Esophagus squamous epithelium (tissue), 5 donors: ENCODE measurements at regions not wholly inside any gene's neighbourhood (a gene's known extent, or its start where the extent isn't known, plus 50 kb on each side); places are given as distances from the start of the nearest gene placed in this dataset.

Experiments
- DNase-seq: peaks from one replicate; lab custom pipeline; 2025; lab: John Stamatoyannopoulos, UW
- H3K27ac ChIP-seq, 4 donors: fragments of 200-600 bp; sonication (generic); one replicate each; pipeline ENCODE4 v1.5.1; 2016 to 2019; ENCODE audit warnings: mild to moderate bottlenecking in 1 of 4
- H3K27me3 ChIP-seq, 4 donors: fragments of 200-600 bp; sonication (generic); 1 replicate in 3 of 4; 2 replicates in 1 of 4; pipeline versions ENCODE4 v1.5.1 to v1.6.0; 2017 to 2021; ENCODE audit warnings: antibody characterized with exemption in 1 of 4
- H3K36me3 ChIP-seq, 3 donors: fragments of 200-600 bp; sonication (generic); one replicate each; pipeline ENCODE4 v1.5.1; 2016 to 2019
- H3K4me1 ChIP-seq, 3 donors: fragments of 200-600 bp; sonication (generic); one replicate each; pipeline ENCODE4 v1.5.1; 2017 to 2019
- H3K4me3 ChIP-seq, 4 donors: fragments of 200-600 bp; sonication (generic); 1 replicate in 3 of 4; 2 replicates in 1 of 4; pipeline ENCODE4 v1.5.1; 2016 to 2019; ENCODE audit warnings: mild to moderate bottlenecking in 2 of 4, moderate library complexity in 1 of 4
- H3K9me3 ChIP-seq, 3 donors: fragments of 200-600 bp; sonication (generic); one replicate each; pipeline ENCODE4 v1.5.1; 2016 to 2019
- POLR2A ChIP-seq, 4 donors: fragments of 450-650 bp; IDR thresholded peaks; one replicate each; pipeline ENCODE4 v1.6.1; 2017; ENCODE audit warnings: antibody characterized with exemption in 4 of 4, mild to moderate bottlenecking in 4 of 4, moderate library complexity in 3 of 4
- WGBS, 2 donors: methylation state at CpG; one replicate each; pipeline ENCODE4 v1.1.5; 2018; 5-methylcytosine and 5-hydroxymethylcytosine counted together
- intact Hi-C: fragments of 100-400 bp; cut with DNase I; formaldehyde crosslinking; loops from one replicate; pipeline ENCODE4 v1.15.0; 2022
- TF ChIP-seq, protein P1 (sequence below), 6 experiments: fragments of 450-650 bp in 4 of 6; fragments of 200-600 bp in 2 of 6; sonication (generic) in 2 of 6; IDR thresholded peaks; one replicate each; pipeline ENCODE4 v1.5.1; 2016 to 2019; ENCODE audit warnings: antibody characterized with exemption in 6 of 6, mild to moderate bottlenecking in 4 of 6, moderate library complexity in 4 of 6
- donor health status: DM: yes; HTN: yes; CAD: no.

DNA sequence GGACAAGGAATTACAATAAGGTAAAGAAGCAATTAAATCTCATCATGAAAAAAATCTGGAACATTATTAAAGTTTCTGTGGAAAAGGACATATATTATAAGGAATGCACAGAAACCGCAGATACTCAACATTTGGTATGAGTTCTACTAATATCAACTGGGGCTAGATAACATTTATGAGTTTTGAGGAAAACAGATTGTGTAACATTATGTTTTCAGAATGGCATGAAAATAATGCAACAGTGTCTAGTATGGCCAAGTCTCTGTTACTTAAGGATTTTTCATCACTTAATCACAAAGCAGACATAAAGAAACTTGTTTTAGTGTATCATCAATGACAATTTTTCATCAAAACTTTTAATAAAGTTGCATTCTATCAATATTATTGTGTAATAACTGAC is 785.0 kb downstream of the GLUD2 start:
- H3K9me3 ChIP-seq: no peaks in the 10 kb centered on the region
- no peak overlapping the region for H3K4me3 ChIP-seq
- no peaks in the 10 kb centered on the region for H3K27me3 ChIP-seq
- no peak for DNase-seq
- no peak overlapping the region for H3K27ac ChIP-seq
- 61 to 75% methylated on average over 1 of the region's 1 CpG for WGBS, 2 donors
- intact Hi-C loops: no loop called here
- no peaks in the 10 kb centered on the region for H3K4me1 ChIP-seq
- TF ChIP-seq POLR2A (IDR thresholded peaks at IDR 0.05): no peak
- TF ChIP-seq, protein P1, sequence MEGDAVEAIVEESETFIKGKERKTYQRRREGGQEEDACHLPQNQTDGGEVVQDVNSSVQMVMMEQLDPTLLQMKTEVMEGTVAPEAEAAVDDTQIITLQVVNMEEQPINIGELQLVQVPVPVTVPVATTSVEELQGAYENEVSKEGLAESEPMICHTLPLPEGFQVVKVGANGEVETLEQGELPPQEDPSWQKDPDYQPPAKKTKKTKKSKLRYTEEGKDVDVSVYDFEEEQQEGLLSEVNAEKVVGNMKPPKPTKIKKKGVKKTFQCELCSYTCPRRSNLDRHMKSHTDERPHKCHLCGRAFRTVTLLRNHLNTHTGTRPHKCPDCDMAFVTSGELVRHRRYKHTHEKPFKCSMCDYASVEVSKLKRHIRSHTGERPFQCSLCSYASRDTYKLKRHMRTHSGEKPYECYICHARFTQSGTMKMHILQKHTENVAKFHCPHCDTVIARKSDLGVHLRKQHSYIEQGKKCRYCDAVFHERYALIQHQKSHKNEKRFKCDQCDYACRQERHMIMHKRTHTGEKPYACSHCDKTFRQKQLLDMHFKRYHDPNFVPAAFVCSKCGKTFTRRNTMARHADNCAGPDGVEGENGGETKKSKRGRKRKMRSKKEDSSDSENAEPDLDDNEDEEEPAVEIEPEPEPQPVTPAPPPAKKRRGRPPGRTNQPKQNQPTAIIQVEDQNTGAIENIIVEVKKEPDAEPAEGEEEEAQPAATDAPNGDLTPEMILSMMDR (IDR thresholded peaks at IDR 0.05): no peak
- no peaks in the 10 kb centered on the region for H3K36me3 ChIP-seq

DNA sequence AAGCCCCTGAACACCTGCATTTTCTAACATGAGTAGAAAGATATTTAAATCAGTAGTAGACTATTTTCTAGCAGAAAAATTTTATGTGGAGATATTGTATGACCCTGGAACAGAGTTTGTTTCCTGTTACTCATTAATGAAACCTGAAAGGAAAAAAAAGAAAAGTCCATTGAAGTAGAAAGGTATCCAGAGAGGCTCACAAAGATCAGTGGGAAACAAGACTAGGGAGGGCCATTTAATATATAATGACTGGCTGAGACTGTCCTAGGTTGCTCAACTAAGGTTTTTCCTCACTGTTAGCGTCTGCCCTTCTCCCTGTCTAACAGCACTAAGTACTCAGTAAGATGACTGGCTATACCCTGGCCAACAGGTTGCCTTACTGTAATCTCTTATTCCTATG is 788.6 kb downstream of the GLUD2 start:
- TF ChIP-seq POLR2A (IDR thresholded peaks at IDR 0.05): no peak
- TF ChIP-seq, protein P1 (IDR thresholded peaks at IDR 0.05): no peak
- WGBS, 2 donors: 45 to 60% methylated on average over 1 of the region's 1 CpG
- intact Hi-C loops: no loop called here
- Histone ChIP-seq H3K9me3 (no peaks in the 10 kb centered on the region), H3K4me1 (no peaks in the 10 kb centered on the region), H3K27me3 (no peaks in the 10 kb centered on the region), H3K4me3 (no peak overlapping the region), H3K27ac (no peak overlapping the region), H3K36me3 (no peaks in the 10 kb centered on the region)
- DNase-seq: no peak

DNA sequence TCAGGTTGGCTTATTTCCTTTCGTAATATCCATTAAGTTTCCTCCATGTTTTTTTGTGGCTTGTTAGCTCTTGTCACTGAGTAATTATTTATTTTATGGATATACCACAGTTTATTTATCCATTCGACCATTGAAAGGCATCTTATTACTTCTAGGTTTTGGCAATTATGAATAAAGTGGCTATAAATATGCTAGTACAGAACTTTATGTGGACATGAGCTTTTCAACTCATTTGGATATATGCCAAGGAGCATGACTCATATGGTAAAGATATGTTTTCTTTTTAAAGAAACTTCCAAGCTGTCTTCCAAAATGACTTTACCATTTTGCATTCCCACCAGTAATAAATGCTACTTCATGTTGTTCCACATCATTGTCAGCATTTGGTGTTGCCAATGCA is 803.6 kb downstream of the GLUD2 start:
- no peaks in the 10 kb centered on the region for H3K36me3 ChIP-seq
- TF ChIP-seq, protein P1 (IDR thresholded peaks at IDR 0.05): no peak
- no peak for TF ChIP-seq POLR2A (IDR thresholded peaks at IDR 0.05)
- H3K4me1 ChIP-seq: no peaks in the 10 kb centered on the region
- intact Hi-C loops: no loop called here
- no peak for DNase-seq
- H3K27me3 ChIP-seq: no peaks in the 10 kb centered on the region
- no peak overlapping the region for H3K4me3 ChIP-seq
- H3K9me3 ChIP-seq: no peaks in the 10 kb centered on the region
- WGBS, 2 donors: 48% methylated on average over 2 of the region's 2 CpGs
- H3K27ac ChIP-seq: no peak overlapping the region

DNA sequence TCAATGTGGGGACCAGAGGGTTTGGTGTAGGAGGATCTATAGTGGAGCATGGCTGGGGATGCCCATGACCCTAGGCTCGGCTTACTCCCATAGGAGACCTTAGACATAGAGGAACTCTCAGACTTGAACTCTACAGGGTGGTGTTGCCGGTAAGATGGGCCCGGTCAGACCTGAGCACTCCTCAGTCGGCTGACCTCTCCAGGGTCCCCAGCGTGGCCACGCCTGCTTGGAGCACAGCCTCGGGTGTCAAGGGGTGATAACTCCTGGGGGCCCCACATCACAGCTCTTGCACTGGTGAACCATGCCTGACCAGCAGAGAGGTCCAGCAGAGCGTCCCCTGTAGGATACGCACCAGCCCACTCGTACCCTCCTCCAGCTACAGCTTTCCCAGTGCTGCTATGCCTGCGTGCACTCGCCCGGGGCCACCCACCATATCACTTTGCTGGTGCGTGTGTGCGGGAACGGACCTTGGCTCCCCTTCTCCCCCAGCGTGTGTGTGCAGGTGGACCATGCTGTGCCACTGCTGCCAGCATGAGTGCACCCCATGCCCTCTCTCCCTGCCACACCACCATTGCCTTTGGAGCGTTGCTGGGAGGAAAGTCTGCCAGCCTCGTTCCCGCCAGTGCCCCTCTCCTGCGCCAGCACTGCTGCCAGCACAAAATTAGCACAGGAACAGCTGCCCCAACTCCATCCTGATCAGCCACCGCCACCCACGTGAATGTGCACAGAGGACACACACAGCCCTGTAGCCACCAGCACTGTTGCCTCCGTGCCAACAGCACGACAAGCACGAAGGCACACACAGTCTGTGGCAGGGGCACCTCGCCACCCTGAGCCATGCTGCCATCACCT is 806.6 kb downstream of the GLUD2 start:
- no peak for DNase-seq
- 90 to 93% methylated on average over 3 to 8 of the region's 27 CpGs for WGBS, 2 donors
- no peaks in the 10 kb centered on the region for H3K4me1 ChIP-seq
- no peak overlapping the region for H3K27ac ChIP-seq
- intact Hi-C loops: no loop called here
- H3K27me3 ChIP-seq: no peaks in the 10 kb centered on the region
- no peak overlapping the region for H3K4me3 ChIP-seq
- H3K9me3 ChIP-seq: no peaks in the 10 kb centered on the region
- TF ChIP-seq, protein P1 (IDR thresholded peaks at IDR 0.05): no peak
- no peak for TF ChIP-seq POLR2A (IDR thresholded peaks at IDR 0.05)
- no peaks in the 10 kb centered on the region for H3K36me3 ChIP-seq

DNA sequence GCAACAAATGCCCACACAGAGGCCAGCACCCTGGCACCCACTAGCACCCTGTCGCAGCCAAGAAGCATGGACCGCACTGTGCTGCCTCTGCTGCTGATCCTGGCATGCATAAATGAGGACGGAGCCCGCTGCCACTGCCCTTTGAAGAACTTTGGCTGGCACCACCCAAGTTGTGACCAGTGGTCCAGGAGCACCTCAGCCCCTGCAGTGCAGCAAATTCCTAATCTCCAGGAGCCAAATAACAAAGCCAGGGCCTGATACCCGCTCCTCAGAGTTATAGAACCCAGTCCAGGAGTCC is 807.2 kb downstream of the GLUD2 start:
- 50 to 82% methylated on average over 1 to 5 of the region's 5 CpGs for WGBS, 2 donors
- Histone ChIP-seq H3K27ac (no peak overlapping the region), H3K4me3 (no peak overlapping the region), H3K4me1 (no peaks in the 10 kb centered on the region), H3K27me3 (no peaks in the 10 kb centered on the region), H3K36me3 (no peaks in the 10 kb centered on the region), H3K9me3 (no peaks in the 10 kb centered on the region)
- DNase-seq: no peak
- intact Hi-C loops: no loop called here
- TF ChIP-seq, protein P1 (IDR thresholded peaks at IDR 0.05): no peak
- TF ChIP-seq POLR2A (IDR thresholded peaks at IDR 0.05): no peak
